Activated CD4-positive, alpha-beta T cell treated with anti-CD3 and anti-CD28 coated beads, Interleukin-2, amount 50 U/mL, for 4 hours (primary cell): ENCODE measurements at regions not wholly inside any gene's neighbourhood (a gene's known extent, or its start where the extent isn't known, plus 50 kb on each side); places are given as distances from the start of the nearest gene placed in this dataset.
"Not testable (repeated sequence)": the region's sequence is repeated elsewhere in the genome, so short reads cannot be mapped to it uniquely, and the experiment has no call there.

Experiments used
- DNase-seq, 2 experiments: peaks; one replicate each; pipeline ENCODE4 v3.0.0-alpha.2; 2020

GRCh38 chr10:21041763-21042458, 144.8 kb upstream of the NEBL start:
- DNase-seq, result no peak

- no peak for DNase-seq
These were observed 142.6 kb upstream of the NEBL start for GRCh38 chr10:21039721-21040120.

- DNase-seq, result no peak
These were observed 139.6 kb upstream of the NEBL start for GRCh38 chr10:21036757-21037156.

GRCh38 chr10:21034770-21035169, 137.7 kb upstream of the NEBL start:
- DNase-seq, result not testable (repeated sequence)

GRCh38 chr10:21034241-21034640, 137.1 kb upstream of the NEBL start:
- DNase-seq, result no peak

GRCh38 chr10:21032587-21033319, 135.6 kb upstream of the NEBL start:
- no peak for DNase-seq

- DNase-seq, result no peak
These were observed 134.2 kb upstream of the NEBL start for GRCh38 chr10:21031232-21031795.

GRCh38 chr10:21030091-21030490, 133.0 kb upstream of the NEBL start:
- no peak for DNase-seq

GRCh38 chr10:21022821-21023220, 125.7 kb upstream of the NEBL start:
- DNase-seq, result no peak

- DNase-seq, result no peak
These were observed 124.9 kb upstream of the NEBL start for GRCh38 chr10:21021843-21022594.

- DNase-seq, result no peak
These were observed 124.1 kb upstream of the NEBL start for GRCh38 chr10:21021231-21021630.

- DNase-seq, result no peak
These were observed 123.4 kb upstream of the NEBL start for GRCh38 chr10:21020545-21020944.

- no peak for DNase-seq
These were observed 122.3 kb upstream of the NEBL start for GRCh38 chr10:21019436-21019835.

GRCh38 chr10:21015851-21016250, 118.7 kb upstream of the NEBL start:
- no peak for DNase-seq

- DNase-seq, result no peak
These were observed 117.0 kb upstream of the NEBL start for GRCh38 chr10:21014141-21014540.

- DNase-seq, result no peak
These were observed 114.4 kb upstream of the NEBL start for GRCh38 chr10:21011433-21012018.

- no peak for DNase-seq
These were observed 113.5 kb upstream of the NEBL start for GRCh38 chr10:21010615-21011014.

GRCh38 chr10:21003240-21003822, 106.2 kb upstream of the NEBL start:
- DNase-seq, result no peak

- DNase-seq, result no peak
These were observed 105.2 kb upstream of the NEBL start for GRCh38 chr10:21002091-21002878.

- no peak for DNase-seq
These were observed 102.6 kb upstream of the NEBL start for GRCh38 chr10:20999699-21000098.

- no peak for DNase-seq
These were observed 100.9 kb upstream of the NEBL start for GRCh38 chr10:20998036-20998435.
